ENCODE measurements at regions not wholly inside any gene's neighbourhood (a gene's known extent, or its start where the extent isn't known, plus 50 kb on each side); places are given as distances from the start of the nearest gene placed in this dataset.
A peak's percentile ranks its signal among the peaks of the same experiment; 100 is the strongest.
"Not testable (repeated sequence)": the region's sequence is repeated elsewhere in the genome, so short reads cannot be mapped to it uniquely, and the experiment has no call there.

GRCh38 chr13:63448692-63449091 is 2033.0 kb upstream of the PCDH20 start:
- TF ChIP-seq CTCF (conservative IDR thresholded peaks at IDR 0.05): no peak
- no peak overlapping the region for H3K27ac ChIP-seq

DNA sequence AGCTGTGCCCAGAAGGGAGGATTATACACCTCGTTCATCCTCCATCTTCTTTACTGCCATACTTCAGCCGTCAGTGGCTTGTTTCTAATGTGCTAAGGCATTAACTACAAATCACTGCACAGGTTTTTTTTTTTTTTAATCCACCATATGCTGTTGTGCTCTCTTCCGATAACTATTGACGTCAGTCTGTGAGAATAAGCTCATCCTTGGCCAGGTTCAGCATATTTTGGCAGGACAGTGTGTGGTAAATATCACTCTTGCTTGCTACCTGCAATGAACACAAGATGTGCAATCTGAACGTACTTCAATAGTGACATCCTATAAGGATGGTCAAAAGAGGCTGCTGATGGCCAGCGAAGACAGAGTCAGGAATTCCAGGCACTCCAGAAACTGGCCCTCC is 2030.7 kb upstream of the PCDH20 start:
- no peak for TF ChIP-seq CTCF (conservative IDR thresholded peaks at IDR 0.05)
- H3K27ac ChIP-seq: no peak overlapping the region

DNA sequence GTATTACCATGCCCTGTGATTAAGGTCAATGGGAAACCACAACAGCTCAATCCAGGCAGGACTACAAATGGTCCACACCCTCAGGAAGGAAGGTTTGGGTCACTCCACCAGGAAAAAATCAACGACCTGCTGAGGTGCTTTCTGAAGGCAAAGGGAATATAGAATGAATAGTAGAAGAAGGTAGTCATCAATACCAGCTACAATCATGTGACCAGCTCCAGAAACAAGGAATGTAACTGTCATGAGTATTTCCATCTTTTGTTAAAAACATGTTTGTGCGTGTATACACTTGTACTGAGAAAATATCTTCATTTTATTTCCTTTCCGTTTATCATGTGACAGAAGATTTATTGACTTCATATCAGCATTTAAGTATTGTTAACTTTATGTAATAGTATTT is 2028.6 kb upstream of the PCDH20 start:
- not testable (repeated sequence) for H3K27ac ChIP-seq

- TF ChIP-seq CTCF (conservative IDR thresholded peaks at IDR 0.05): no peak
- no peak overlapping the region for H3K27ac ChIP-seq
Measured at GRCh38 chr13:63438951-63439350, 2023.3 kb upstream of the PCDH20 start.

- TF ChIP-seq CTCF (conservative IDR thresholded peaks at IDR 0.05): no peak
- H3K27ac ChIP-seq: no peak overlapping the region
Measured at GRCh38 chr13:63436325-63436668, 2020.6 kb upstream of the PCDH20 start.

DNA sequence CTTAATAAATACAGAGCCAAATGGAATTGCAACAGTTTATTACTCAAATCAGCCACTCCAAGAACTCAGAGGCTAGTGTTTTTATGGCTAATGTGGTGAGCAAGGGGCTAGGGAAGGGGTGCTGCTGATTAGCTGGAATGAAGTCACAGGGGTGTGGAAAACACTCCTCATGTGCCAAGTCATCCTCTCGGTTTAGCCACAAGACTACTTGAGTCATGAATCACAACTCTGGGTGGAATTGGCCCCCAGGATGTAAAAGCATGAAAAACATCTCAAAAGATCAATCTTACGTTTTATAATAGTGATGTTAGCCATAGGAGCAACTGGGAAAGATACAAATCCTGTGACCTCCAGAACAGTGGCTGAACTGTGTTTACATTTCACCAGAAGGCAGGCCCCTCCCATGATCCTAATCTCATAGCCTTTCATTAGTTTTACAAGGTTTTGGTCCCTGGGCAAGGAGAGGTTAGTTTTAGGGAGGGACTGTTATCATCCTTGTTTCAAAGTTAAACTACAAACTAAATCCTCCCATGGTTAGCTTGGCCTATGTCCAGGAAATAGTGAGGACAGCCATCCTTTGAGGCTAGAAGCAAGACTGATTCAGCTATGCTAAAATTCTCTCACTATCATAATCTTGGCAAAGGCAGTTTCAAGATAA is 2020.1 kb upstream of the PCDH20 start:
- no peak for TF ChIP-seq CTCF (conservative IDR thresholded peaks at IDR 0.05)
- H3K27ac ChIP-seq: no peak overlapping the region

DNA sequence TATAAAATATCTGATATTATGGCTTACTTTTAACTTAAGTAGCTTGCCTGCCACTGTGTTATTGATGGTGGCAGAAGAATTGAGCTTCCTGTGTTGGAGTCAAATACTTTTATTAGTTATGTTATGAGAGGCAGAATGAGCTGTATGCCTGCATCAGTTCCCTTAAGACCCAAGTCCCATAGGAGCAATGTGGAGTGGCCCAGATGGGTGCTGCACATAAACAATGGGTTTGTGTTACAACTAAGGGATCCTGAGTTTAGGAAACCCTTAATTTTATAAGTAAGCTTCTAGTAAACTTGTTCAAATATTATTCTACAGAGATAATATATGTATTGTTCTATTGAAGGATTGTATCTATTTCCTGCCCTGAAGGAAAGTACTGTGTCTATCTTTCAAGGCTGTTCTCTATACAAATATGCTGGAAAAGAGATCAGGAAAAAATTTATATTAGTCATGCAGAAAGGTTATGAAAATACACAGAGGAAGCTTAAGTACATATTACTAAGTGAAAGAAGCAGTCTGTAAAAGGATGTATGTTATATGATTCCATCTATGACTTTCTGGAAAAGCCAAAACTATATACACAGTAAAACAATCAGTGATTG is 2018.0 kb upstream of the PCDH20 start:
- TF ChIP-seq CTCF (conservative IDR thresholded peaks at IDR 0.05): no peak
- peak overlapping the region; percentile 57 for H3K27ac ChIP-seq

DNA sequence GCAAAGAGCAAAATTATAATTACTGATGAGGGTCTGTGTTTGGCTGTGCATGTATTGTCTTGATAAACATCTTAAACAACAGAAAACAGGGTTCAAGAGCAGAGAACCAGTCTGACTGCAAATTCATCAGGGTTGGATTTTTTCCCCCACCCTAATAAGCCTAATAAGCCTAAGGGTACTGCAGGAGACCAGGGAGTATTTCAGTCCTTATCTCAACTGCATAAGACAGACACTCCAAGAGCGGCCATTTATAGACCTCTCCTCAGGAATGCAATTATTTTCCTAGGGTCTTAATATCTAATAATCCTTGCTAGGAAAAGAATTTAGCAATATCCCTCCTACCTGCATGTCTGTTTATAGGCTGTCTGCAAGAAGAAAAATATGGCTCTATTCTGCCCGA is 2011.5 kb upstream of the PCDH20 start:
- TF ChIP-seq CTCF (conservative IDR thresholded peaks at IDR 0.05): no peak
- no peak overlapping the region for H3K27ac ChIP-seq
